Trophoblast cell (in vitro differentiated cells and primary cell): ENCODE measurements at regions not wholly inside any gene's neighbourhood (a gene's known extent, or its start where the extent isn't known, plus 50 kb on each side); places are given as distances from the start of the nearest gene placed in this dataset.
A peak's percentile ranks its signal among the peaks of the same experiment; 100 is the strongest.

ENCODE experiments used
- DNase-seq, 2 donors: peaks; one replicate each; pipeline ENCODE4 v3.0.0-alpha.2; 2016
- H2AFZ ChIP-seq: 2 replicates; pipeline ENCODE4 v1.6.1; 2013; ENCODE audit warnings: low read length, moderate library complexity, mild to moderate bottlenecking; ENCODE audit not compliant: insufficient read depth, poor library complexity
- H2AK5ac ChIP-seq: 2 replicates; pipeline ENCODE4 v1.6.1; 2013; ENCODE audit warnings: mild to moderate bottlenecking, low read length
- H2BK120ac ChIP-seq: 2 replicates; pipeline ENCODE4 v1.6.1; 2013; ENCODE audit warnings: low read length, mild to moderate bottlenecking, moderate library complexity; ENCODE audit not compliant: insufficient read depth, poor library complexity
- H2BK12ac ChIP-seq: 2 replicates; pipeline ENCODE4 v1.6.1; 2013; ENCODE audit warnings: mild to moderate bottlenecking, low read length, moderate library complexity
- H2BK5ac ChIP-seq: 2 replicates; pipeline ENCODE4 v1.6.1; 2013; ENCODE audit warnings: low read length, low read depth, moderate library complexity, mild to moderate bottlenecking; ENCODE audit not compliant: poor library complexity
- H3K14ac ChIP-seq: 2 replicates; pipeline ENCODE4 v1.6.1; 2013; ENCODE audit warnings: mild to moderate bottlenecking, low read length
- H3K18ac ChIP-seq: 2 replicates; pipeline ENCODE4 v1.6.1; 2013; ENCODE audit warnings: mild to moderate bottlenecking, low read length
- H3K23ac ChIP-seq: 2 replicates; pipeline ENCODE4 v1.6.1; 2013; ENCODE audit warnings: low read length
- H3K27ac ChIP-seq: 2 replicates; pipeline ENCODE4 v1.5.1; 2013; ENCODE audit warnings: low read depth, mild to moderate bottlenecking, inconsistent platforms, low read length, moderate library complexity
- H3K27me3 ChIP-seq: 2 replicates; pipeline ENCODE4 v1.6.1; 2013; ENCODE audit warnings: inconsistent platforms, mild to moderate bottlenecking, low read length, moderate library complexity; ENCODE audit not compliant: insufficient read depth
- H3K36me3 ChIP-seq, 2 experiments: 1 replicate in 1 of 2; 2 replicates in 1 of 2; pipeline ENCODE4 v1.6.1; 2013; ENCODE audit warnings: low read length in 2 of 2, mild to moderate bottlenecking in 2 of 2, moderate library complexity in 1 of 2; ENCODE audit not compliant: insufficient read depth in 2 of 2, control insufficient read depth in 1 of 2
- H3K4ac ChIP-seq: 2 replicates; pipeline ENCODE4 v1.6.1; 2013; ENCODE audit warnings: low read depth, mild to moderate bottlenecking, low read length, moderate library complexity
- H3K4me1 ChIP-seq, 2 experiments: 1 replicate in 1 of 2; 2 replicates in 1 of 2; pipeline ENCODE4 v1.6.1; 2013; ENCODE audit warnings: low read length in 2 of 2, mild to moderate bottlenecking in 2 of 2, moderate library complexity in 1 of 2; ENCODE audit not compliant: insufficient read depth in 2 of 2, control insufficient read depth in 1 of 2
- H3K4me2 ChIP-seq: 2 replicates; pipeline ENCODE4 v1.6.1; 2013; ENCODE audit warnings: inconsistent platforms, mild to moderate bottlenecking, low read length, moderate library complexity
- H3K4me3 ChIP-seq: 2 replicates; pipeline ENCODE4 v1.5.1; 2013; ENCODE audit warnings: mild to moderate bottlenecking, low read depth, low read length, inconsistent platforms
- H3K79me1 ChIP-seq: one replicate; pipeline ENCODE4 v1.6.1; 2013; ENCODE audit warnings: low read length
- H3K79me2 ChIP-seq: 2 replicates; pipeline ENCODE4 v1.6.1; 2013; ENCODE audit warnings: low read length, mild to moderate bottlenecking; ENCODE audit not compliant: control insufficient read depth, insufficient read depth, poor library complexity
- H3K9ac ChIP-seq: 2 replicates; pipeline ENCODE4 v1.6.1; 2013; ENCODE audit warnings: mild to moderate bottlenecking, low read length
- H3K9me3 ChIP-seq: 2 replicates; pipeline ENCODE4 v1.6.1; 2013; ENCODE audit warnings: low read depth, mild to moderate bottlenecking, control low read depth, inconsistent platforms, low read length; ENCODE audit not compliant: insufficient read depth
- H4K12ac ChIP-seq: 2 replicates; pipeline ENCODE4 v1.6.1; 2013; ENCODE audit warnings: low read depth, mild to moderate bottlenecking, low read length, moderate library complexity
- H4K8ac ChIP-seq: 2 replicates; pipeline ENCODE4 v1.6.1; 2013; ENCODE audit warnings: low read depth, mild to moderate bottlenecking, low read length, moderate library complexity
- H4K91ac ChIP-seq: one replicate; pipeline ENCODE4 v1.6.1; 2013; ENCODE audit warnings: low read depth, mild to moderate bottlenecking, low read length, moderate library complexity
- WGBS: extraction: QIAGEN DNeasy Blood & Tissue Kit; methylation state at CpG from one replicate; pipeline ENCODE4 v1.1.7; 2013; ENCODE audit warnings: missing lambda C conversion rate; ENCODE audit not compliant: insufficient read length, insufficient coverage; ENCODE audit errors: extremely low coverage; 5-methylcytosine and 5-hydroxymethylcytosine counted together

DNA sequence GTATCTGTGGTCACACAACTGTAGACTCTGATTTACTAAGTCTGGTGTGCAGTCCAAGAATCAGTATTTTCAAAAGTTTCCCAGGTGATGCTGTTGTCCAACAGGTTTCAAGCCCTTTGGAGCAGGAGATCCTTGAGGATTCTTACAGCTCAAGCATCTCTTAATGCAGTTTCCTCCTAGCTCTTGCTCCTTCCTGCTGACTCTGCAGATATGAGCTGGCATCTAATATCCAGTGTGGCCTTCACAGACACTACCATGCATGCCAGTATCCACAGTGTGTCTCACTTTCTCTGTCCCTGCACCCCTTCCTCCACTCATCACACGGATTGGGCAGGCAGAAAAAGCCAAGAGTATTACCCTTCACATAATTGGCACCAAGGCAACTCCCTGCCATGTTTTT is 182.2 kb upstream of the TNC start:
- Histone ChIP-seq H2BK12ac (no peak overlapping the region), H3K4me1 (no peaks in the 10 kb centered on the region), H3K9me3 (no peaks in the 10 kb centered on the region), H3K18ac (no peak overlapping the region), H3K27ac (no peak overlapping the region), H2AK5ac (no peak overlapping the region), H2BK120ac (no peak overlapping the region), H4K8ac (no peak overlapping the region), H4K91ac (no peak overlapping the region), H2BK5ac (no peak overlapping the region), H3K23ac (no peak overlapping the region), H3K79me1 (no peaks in the 10 kb centered on the region), H3K4me3 (no peak overlapping the region), H3K9ac (no peak overlapping the region), H3K4ac (no peak overlapping the region), H3K4me2 (no peak overlapping the region), H4K12ac (no peak overlapping the region), H2AFZ (no peak overlapping the region), H3K27me3 (no peaks in the 10 kb centered on the region), H3K14ac (no peak overlapping the region), H3K79me2 (no peaks in the 10 kb centered on the region), H3K36me3 (no peaks in the 10 kb centered on the region)
- no peak for DNase-seq
- no CpG with 5 or more reads among the region's 1 CpG for WGBS

DNA sequence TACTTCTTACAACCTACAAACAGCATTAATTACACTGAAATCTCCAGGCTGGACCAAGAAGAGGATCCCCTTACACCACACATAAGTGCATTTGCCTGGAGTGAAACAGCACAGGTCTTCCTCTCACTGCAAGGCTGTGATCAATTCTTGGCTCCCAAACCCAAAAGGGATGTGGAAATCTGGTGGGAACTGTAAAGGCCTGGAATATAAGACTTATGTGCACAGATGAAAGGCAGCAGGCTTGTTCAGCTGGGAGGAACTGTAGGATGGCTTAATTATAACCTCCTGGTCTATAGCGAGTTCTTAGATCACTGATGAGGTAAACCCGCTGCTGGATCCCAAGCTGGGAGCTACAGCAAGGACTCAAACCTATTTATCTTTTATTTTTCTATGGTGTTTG is 182.9 kb upstream of the TNC start:
- WGBS, result no CpG with 5 or more reads among the region's 2 CpGs
- Histone ChIP-seq H2BK120ac (no peak overlapping the region), H4K12ac (no peak overlapping the region), H3K4me3 (no peak overlapping the region), H4K8ac (no peak overlapping the region), H3K79me2 (no peaks in the 10 kb centered on the region), H3K79me1 (no peaks in the 10 kb centered on the region), H4K91ac (no peak overlapping the region), H2AK5ac (no peak overlapping the region), H3K4ac (no peak overlapping the region), H2BK5ac (no peak overlapping the region), H3K36me3 (no peaks in the 10 kb centered on the region), H3K9me3 (no peaks in the 10 kb centered on the region), H3K4me2 (no peak overlapping the region), H3K23ac (no peak overlapping the region), H3K18ac (no peak overlapping the region), H3K27ac (no peak overlapping the region), H2AFZ (no peak overlapping the region), H3K9ac (no peak overlapping the region), H3K4me1 (no peaks in the 10 kb centered on the region), H3K14ac (no peak overlapping the region), H2BK12ac (no peak overlapping the region), H3K27me3 (no peaks in the 10 kb centered on the region)
- no peak for DNase-seq

DNA sequence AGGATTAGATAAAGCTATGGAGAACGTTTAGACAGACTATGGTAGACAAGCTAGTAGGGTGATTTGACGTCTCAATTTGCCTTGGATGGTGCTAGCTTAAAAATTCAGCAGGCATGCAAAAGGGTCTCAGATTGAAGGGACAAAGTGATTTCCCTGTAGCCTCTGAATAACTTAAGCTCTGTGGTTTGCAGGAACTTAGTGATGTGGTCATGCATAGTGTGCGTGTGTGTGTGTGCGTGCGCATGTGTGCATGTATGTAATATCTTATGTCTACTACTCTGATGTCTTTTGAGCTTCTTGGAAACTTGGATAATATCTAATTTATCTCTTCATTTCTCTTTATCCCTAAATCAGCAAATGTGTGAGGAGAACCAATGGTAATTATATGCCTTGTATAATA is 183.6 kb upstream of the TNC start:
- Histone ChIP-seq H3K4me2 (no peak overlapping the region), H2BK5ac (no peak overlapping the region)

DNA sequence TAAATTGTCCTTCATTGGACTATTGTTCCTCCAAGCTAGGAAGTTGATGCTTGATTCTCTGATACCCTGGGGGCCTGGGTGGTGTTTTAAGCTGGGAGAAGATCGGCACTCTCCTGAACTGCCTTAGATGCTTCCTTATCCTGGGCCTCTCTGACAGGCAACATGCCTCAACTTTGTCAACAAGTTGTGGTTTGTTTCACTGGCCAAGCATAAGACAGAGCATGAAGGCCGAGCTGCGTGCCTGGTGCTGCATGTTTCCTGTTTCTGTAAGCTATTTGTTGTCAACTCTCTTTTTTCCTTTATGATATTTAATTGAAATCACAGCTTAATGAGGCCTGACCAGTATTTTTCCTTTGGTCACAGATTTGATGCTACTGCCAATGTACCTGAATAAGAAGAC is 187.6 kb upstream of the TNC start:
- no peak overlapping the region for H3K18ac ChIP-seq
- no peak overlapping the region for H3K4ac ChIP-seq
- no peak overlapping the region for H4K91ac ChIP-seq
- no peak overlapping the region for H3K4me2 ChIP-seq
- H3K9ac ChIP-seq, result no peak overlapping the region
- H2BK12ac ChIP-seq, result peak overlapping the region; percentile 31
- H3K27ac ChIP-seq, result no peak overlapping the region
- no peaks in the 10 kb centered on the region for H3K36me3 ChIP-seq
- no peaks in the 10 kb centered on the region for H3K27me3 ChIP-seq
- H4K8ac ChIP-seq, result no peak overlapping the region
- no peaks in the 10 kb centered on the region for H3K9me3 ChIP-seq
- H2BK5ac ChIP-seq, result no peak overlapping the region
- DNase-seq, result no peak
- H3K79me2 ChIP-seq, result no peaks in the 10 kb centered on the region
- no peak overlapping the region for H3K4me3 ChIP-seq
- H3K4me1 ChIP-seq, result no peaks in the 10 kb centered on the region
- H4K12ac ChIP-seq, result no peak overlapping the region
- WGBS, result no CpG with 5 or more reads among the region's 3 CpGs
- H2AK5ac ChIP-seq, result no peak overlapping the region
- no peak overlapping the region for H2BK120ac ChIP-seq
- H3K14ac ChIP-seq, result no peak overlapping the region
- H3K23ac ChIP-seq, result no peak overlapping the region
- H2AFZ ChIP-seq, result no peak overlapping the region
- no peaks in the 10 kb centered on the region for H3K79me1 ChIP-seq

More for the DNA sequence above, 183.6 kb upstream of the TNC start:
- H2AK5ac ChIP-seq, result no peak overlapping the region
- no peaks in the 10 kb centered on the region for H3K36me3 ChIP-seq
- H3K23ac ChIP-seq, result no peak overlapping the region
- no peak overlapping the region for H3K4ac ChIP-seq
- no peak overlapping the region for H3K27ac ChIP-seq
- no peak overlapping the region for H2BK120ac ChIP-seq
- H3K79me1 ChIP-seq, result no peaks in the 10 kb centered on the region
- no peak overlapping the region for H2BK12ac ChIP-seq
- no peak overlapping the region for H4K91ac ChIP-seq
- no peak overlapping the region for H4K12ac ChIP-seq
- no peaks in the 10 kb centered on the region for H3K9me3 ChIP-seq
- DNase-seq, result no peak
- H3K79me2 ChIP-seq, result no peaks in the 10 kb centered on the region
- no peak overlapping the region for H4K8ac ChIP-seq
- no CpG with 5 or more reads among the region's 5 CpGs for WGBS
- H3K9ac ChIP-seq, result no peak overlapping the region
- H3K4me3 ChIP-seq, result no peak overlapping the region
- no peaks in the 10 kb centered on the region for H3K4me1 ChIP-seq
- H2AFZ ChIP-seq, result no peak overlapping the region
- no peak overlapping the region for H3K14ac ChIP-seq
- H3K27me3 ChIP-seq, result no peaks in the 10 kb centered on the region
- H3K18ac ChIP-seq, result no peak overlapping the region
